Erythroblast (primary cell): ENCODE measurements at regions not wholly inside any gene's neighbourhood (a gene's known extent, or its start where the extent isn't known, plus 50 kb on each side); places are given as distances from the start of the nearest gene placed in this dataset.

Experiments
- GATA1 ChIP-seq: IDR thresholded peaks from 2 replicates; pipeline ENCODE4 v1.6.1; 2011; ENCODE audit warnings: low read depth, mild to moderate bottlenecking, control low read depth, low read length, moderate library complexity
- POLR2A ChIP-seq: IDR thresholded peaks from 2 replicates; pipeline ENCODE4 v1.6.1; 2011; ENCODE audit warnings: mild to moderate bottlenecking, low read length

- TF ChIP-seq POLR2A (no peak), GATA1 (no peak)
These were observed 80.7 kb downstream of the TEX29 start for GRCh38 chr13:111401151-111401550.
